ENCODE measurements at regions not wholly inside any gene's neighbourhood (a gene's known extent, or its start where the extent isn't known, plus 50 kb on each side); places are given as distances from the start of the nearest gene placed in this dataset.

DNA sequence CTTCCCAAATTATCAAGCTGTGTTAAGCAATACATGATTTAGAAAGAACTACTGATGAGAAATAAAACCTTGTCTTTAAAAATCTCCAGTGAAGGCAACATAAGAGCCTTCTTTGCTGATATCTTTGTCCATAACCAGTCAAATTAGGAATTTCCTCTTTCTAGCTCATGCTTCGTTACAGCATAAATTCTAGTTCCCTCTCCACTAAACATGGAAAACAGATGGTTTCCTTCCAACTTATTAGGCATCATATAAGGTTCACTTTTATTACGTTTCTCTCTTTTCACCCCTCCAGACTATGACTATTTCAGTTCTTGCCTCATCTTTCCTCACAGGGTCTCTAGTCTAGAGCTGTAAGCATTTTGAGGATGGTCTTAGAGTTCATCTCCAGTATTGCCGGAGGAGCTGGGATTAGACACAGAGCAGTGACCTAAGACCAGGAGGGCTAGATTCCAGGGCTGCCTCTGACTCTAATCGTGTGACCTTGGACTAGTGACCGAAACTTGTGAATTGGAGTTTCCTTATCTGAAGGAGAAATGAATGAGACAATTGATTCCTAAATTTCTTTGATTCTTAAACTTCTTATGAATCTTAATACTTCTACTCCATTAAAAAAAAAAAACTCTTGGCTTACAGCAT, 195.5 kb upstream of the APCDD1 start:
- 88 to 90% methylated on average over 5 of the region's 5 CpGs for WGBS, 2 donors
- H3K36me3 ChIP-seq: no peaks in the 10 kb centered on the region
- DNase-seq: no peak
- no peak overlapping the region for H3K4me3 ChIP-seq (replicated peaks in 1 of 3)
- H3K9me3 ChIP-seq: no peaks in the 10 kb centered on the region
- no peak overlapping the region for H3K27ac ChIP-seq
- no peaks in the 10 kb centered on the region for H3K27me3 ChIP-seq
- no peak for TF ChIP-seq POLR2A (IDR thresholded peaks at IDR 0.05)
- no peak for TF ChIP-seq CTCF (IDR thresholded peaks at IDR 0.05)
- intact Hi-C loops (cut with DNase I): no loop called here
- H3K4me1 ChIP-seq: peaks cover 0 to 4% of the 10 kb centered on the region in 2 donors

GRCh38 chr18:10259901-10260300, 194.5 kb upstream of the APCDD1 start:
- intact Hi-C loops (cut with DNase I): no loop called here
- Histone ChIP-seq H3K36me3 (no peaks in the 10 kb centered on the region), H3K4me3 (replicated peaks in 1 of 3) (no peak overlapping the region), H3K27ac (no peak overlapping the region), H3K4me1 (peaks cover 0 to 4% of the 10 kb centered on the region in 2 donors), H3K27me3 (no peaks in the 10 kb centered on the region), H3K9me3 (no peaks in the 10 kb centered on the region)
- TF ChIP-seq CTCF (IDR thresholded peaks at IDR 0.05) (no peak), POLR2A (IDR thresholded peaks at IDR 0.05) (no peak)
- WGBS, 2 donors: 88 to 89% methylated on average over 3 of the region's 3 CpGs
- DNase-seq: no peak

GRCh38 chr18:10261344-10262276, 192.8 kb upstream of the APCDD1 start:
- Histone ChIP-seq H3K4me3 (replicated peaks in 1 of 3) (no peak overlapping the region), H3K4me1 (peaks cover 0 to 4% of the 10 kb centered on the region in 2 donors), H3K9me3 (no peaks in the 10 kb centered on the region), H3K27ac (no peak overlapping the region), H3K27me3 (no peaks in the 10 kb centered on the region), H3K36me3 (no peaks in the 10 kb centered on the region)
- no peak for TF ChIP-seq CTCF (IDR thresholded peaks at IDR 0.05)
- no peak for TF ChIP-seq POLR2A (IDR thresholded peaks at IDR 0.05)
- intact Hi-C loops (cut with DNase I): no loop called here
- 94 to 96% methylated on average over 5 of the region's 5 CpGs for WGBS, 2 donors
- no peak for DNase-seq

- WGBS, 2 donors: 84 to 88% methylated on average over 9 of the region's 9 CpGs
- peaks cover 0 to 4% of the 10 kb centered on the region in 2 donors for H3K4me1 ChIP-seq
- no peaks in the 10 kb centered on the region for H3K9me3 ChIP-seq
- no peaks in the 10 kb centered on the region for H3K27me3 ChIP-seq
- no peaks in the 10 kb centered on the region for H3K36me3 ChIP-seq
- TF ChIP-seq POLR2A (IDR thresholded peaks at IDR 0.05) (no peak), CTCF (IDR thresholded peaks at IDR 0.05) (no peak)
- H3K27ac ChIP-seq: no peak overlapping the region
- H3K4me3 ChIP-seq (replicated peaks in 1 of 3): no peak overlapping the region
- no peak for DNase-seq
- intact Hi-C loops (cut with DNase I): no loop called here
These were observed 191.9 kb upstream of the APCDD1 start for GRCh38 chr18:10262566-10262965.

DNA sequence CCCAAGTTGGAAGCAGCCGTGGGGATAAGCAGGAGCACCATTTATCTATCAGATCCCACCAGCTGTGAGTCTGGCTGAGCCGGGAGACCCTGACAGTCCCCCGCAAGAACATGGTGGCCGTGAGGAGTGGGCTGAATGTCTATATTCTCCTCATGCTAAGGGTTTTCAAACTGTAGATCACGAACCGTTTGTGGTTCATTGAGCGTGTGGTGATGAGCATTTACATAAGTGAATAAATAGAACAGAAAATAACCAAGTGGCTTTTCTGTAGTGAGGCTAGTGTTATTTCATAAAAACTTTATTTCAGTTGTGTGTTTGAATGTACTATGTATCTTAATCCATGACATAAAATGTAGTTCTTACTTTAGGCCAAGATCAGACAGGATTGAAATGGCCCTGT, 190.2 kb upstream of the APCDD1 start:
- Histone ChIP-seq H3K36me3 (no peaks in the 10 kb centered on the region), H3K27ac (no peak overlapping the region), H3K9me3 (no peaks in the 10 kb centered on the region), H3K4me3 (replicated peaks in 1 of 3) (no peak overlapping the region), H3K27me3 (no peaks in the 10 kb centered on the region), H3K4me1 (peaks cover 0 to 4% of the 10 kb centered on the region in 2 donors)
- WGBS, 2 donors: 90 to 95% methylated on average over 7 of the region's 7 CpGs
- no peak for DNase-seq
- intact Hi-C loops (cut with DNase I): no loop called here
- no peak for TF ChIP-seq CTCF (IDR thresholded peaks at IDR 0.05)
- TF ChIP-seq POLR2A (IDR thresholded peaks at IDR 0.05): no peak
